ENCODE measurements at regions not wholly inside any gene's neighbourhood (a gene's known extent, or its start where the extent isn't known, plus 50 kb on each side); places are given as distances from the start of the nearest gene placed in this dataset.

GRCh38 chr1:232386721-232387510 is 243.0 kb downstream of the SIPA1L2 start:
- DNase-seq, result no peak
- no peak for TF ChIP-seq CTCF (IDR thresholded peaks at IDR 0.05; ENCODE audit: low read depth, low read length, missing control alignments)
- in situ Hi-C loops (cut with HindIII; ENCODE audit: low pct_ligation_motif_present, low sequenced_read_pairs), result no loop called here
- Histone ChIP-seq H3K36me3 (replicated peaks) (no peaks in the 10 kb centered on the region), H3K4me3 (ENCODE audit: low read depth, low read length) (no peak overlapping the region), H3K27me3 (replicated peaks) (no peaks in the 10 kb centered on the region), H3K27ac (no peak overlapping the region)

GRCh38 chr1:232386294-232386693 is 243.6 kb downstream of the SIPA1L2 start:
- no peak for DNase-seq
- no peak for TF ChIP-seq CTCF (IDR thresholded peaks at IDR 0.05; ENCODE audit: low read depth, low read length, missing control alignments)
- in situ Hi-C loops (cut with HindIII; ENCODE audit: low pct_ligation_motif_present, low sequenced_read_pairs), result no loop called here
- Histone ChIP-seq H3K27me3 (replicated peaks) (no peaks in the 10 kb centered on the region), H3K36me3 (replicated peaks) (no peaks in the 10 kb centered on the region), H3K4me3 (ENCODE audit: low read depth, low read length) (no peak overlapping the region), H3K27ac (no peak overlapping the region)

- TF ChIP-seq CTCF (IDR thresholded peaks at IDR 0.05; ENCODE audit: low read depth, low read length, missing control alignments), result no peak
- DNase-seq, result peak; percentile 83
- no peaks in the 10 kb centered on the region for H3K27me3 ChIP-seq (replicated peaks)
- H3K4me3 ChIP-seq (ENCODE audit: low read depth, low read length), result no peak overlapping the region
- in situ Hi-C loops (cut with HindIII; ENCODE audit: low pct_ligation_motif_present, low sequenced_read_pairs), result no loop called here
- H3K36me3 ChIP-seq (replicated peaks), result no peaks in the 10 kb centered on the region
- no peak overlapping the region for H3K27ac ChIP-seq
Measured at GRCh38 chr1:232385221-232385620, 244.7 kb downstream of the SIPA1L2 start.

- TF ChIP-seq CTCF (IDR thresholded peaks at IDR 0.05; ENCODE audit: low read depth, low read length, missing control alignments), result no peak
- in situ Hi-C loops (cut with HindIII; ENCODE audit: low pct_ligation_motif_present, low sequenced_read_pairs), result no loop called here
- H3K4me3 ChIP-seq (ENCODE audit: low read depth, low read length), result no peak overlapping the region
- no peak for DNase-seq
- H3K36me3 ChIP-seq (replicated peaks), result no peaks in the 10 kb centered on the region
- no peak overlapping the region for H3K27ac ChIP-seq
- no peaks in the 10 kb centered on the region for H3K27me3 ChIP-seq (replicated peaks)
Measured at GRCh38 chr1:232384171-232384883, 245.6 kb downstream of the SIPA1L2 start.

GRCh38 chr1:232383455-232384123 is 246.3 kb downstream of the SIPA1L2 start:
- no peak for TF ChIP-seq CTCF (IDR thresholded peaks at IDR 0.05; ENCODE audit: low read depth, low read length, missing control alignments)
- in situ Hi-C loops (cut with HindIII; ENCODE audit: low pct_ligation_motif_present, low sequenced_read_pairs), result no loop called here
- Histone ChIP-seq H3K36me3 (replicated peaks) (no peaks in the 10 kb centered on the region), H3K27ac (no peak overlapping the region), H3K27me3 (replicated peaks) (no peaks in the 10 kb centered on the region), H3K4me3 (ENCODE audit: low read depth, low read length) (no peak overlapping the region)
- no peak for DNase-seq
